DOHH2 (cell line): ENCODE measurements at regions not wholly inside any gene's neighbourhood (a gene's known extent, or its start where the extent isn't known, plus 50 kb on each side); places are given as distances from the start of the nearest gene placed in this dataset.

Experiments
- H3F3A ChIP-seq: fragments of 200-600 bp; sonication (generic), shearing (Covaris generic); 2 replicates; pipeline ENCODE4 v1.6.0; 2016; ENCODE audit warnings: antibody characterized with exemption, mild to moderate bottlenecking; ENCODE audit not compliant: control insufficient read depth, insufficient read depth
- H3K27ac ChIP-seq: fragments of 200-600 bp; sonication (generic); 2 replicates; pipeline ENCODE4 v1.5.1; 2014; ENCODE audit warnings: low read depth, mild to moderate bottlenecking, low read length, moderate library complexity
- H3K27me3 ChIP-seq: fragments of 200-600 bp; sonication (generic); 2 replicates; pipeline ENCODE4 v1.6.1; 2014; ENCODE audit warnings: mild to moderate bottlenecking, low read length, mixed read lengths; ENCODE audit not compliant: control insufficient read depth
- H3K36me3 ChIP-seq: fragments of 200-600 bp; sonication (generic); 2 replicates; pipeline ENCODE4 v1.6.1; 2014; ENCODE audit warnings: mild to moderate bottlenecking, low read length, moderate library complexity, mixed read lengths; ENCODE audit not compliant: control insufficient read depth
- H3K4me1 ChIP-seq: fragments of 200-600 bp; sonication (generic); 2 replicates; pipeline ENCODE4 v1.6.1; 2014; ENCODE audit warnings: mild to moderate bottlenecking, low read length, mixed read lengths; ENCODE audit not compliant: control insufficient read depth
- H3K4me2 ChIP-seq: fragments of 200-600 bp; sonication (generic); 2 replicates; pipeline ENCODE4 v1.6.0; 2014; ENCODE audit warnings: mild to moderate bottlenecking, low read length, moderate library complexity
- H3K4me3 ChIP-seq: fragments of 200-600 bp; sonication (generic); 2 replicates; pipeline ENCODE4 v1.5.1; 2014; ENCODE audit warnings: mild to moderate bottlenecking, low read length, mixed read lengths
- H3K79me2 ChIP-seq: fragments of 200-600 bp; sonication (generic); 2 replicates; pipeline ENCODE4 v1.6.1; 2014; ENCODE audit warnings: mild to moderate bottlenecking, low read length, mixed read lengths; ENCODE audit not compliant: control insufficient read depth
- H3K9me2 ChIP-seq: fragments of 200-600 bp; sonication (generic); replicated peaks from 2 replicates; pipeline ENCODE4 v1.6.1; 2014; ENCODE audit warnings: mild to moderate bottlenecking, low read length, mixed read lengths; ENCODE audit not compliant: control insufficient read depth
- H3K9me3 ChIP-seq: fragments of 200-600 bp; sonication (generic); 2 replicates; pipeline ENCODE4 v1.6.1; 2014; ENCODE audit warnings: antibody characterized with exemption, low read length, mixed read lengths; ENCODE audit not compliant: control insufficient read depth, insufficient read depth
- H4K20me1 ChIP-seq: fragments of 200-600 bp; sonication (generic); 2 replicates; pipeline ENCODE4 v1.6.0; 2014; ENCODE audit warnings: low read depth, mild to moderate bottlenecking, antibody characterized with exemption, low read length, moderate library complexity; ENCODE audit not compliant: control insufficient read depth, insufficient read depth
- CTCF ChIP-seq: fragments of 200-600 bp; sonication (generic); IDR thresholded peaks from one replicate; pipeline ENCODE4 v1.5.1; 2014; ENCODE audit warnings: antibody characterized with exemption, mild to moderate bottlenecking, low read depth, low read length; ENCODE audit not compliant: poor library complexity, severe bottlenecking
- EZH2phosphoT487 ChIP-seq: fragments of 200-600 bp; sonication (generic); IDR thresholded peaks from 2 replicates; pipeline ENCODE4 v1.6.1; 2017; ENCODE audit warnings: borderline replicate concordance, mild to moderate bottlenecking, antibody characterized with exemption, low read length, moderate library complexity, mixed read lengths

DNA sequence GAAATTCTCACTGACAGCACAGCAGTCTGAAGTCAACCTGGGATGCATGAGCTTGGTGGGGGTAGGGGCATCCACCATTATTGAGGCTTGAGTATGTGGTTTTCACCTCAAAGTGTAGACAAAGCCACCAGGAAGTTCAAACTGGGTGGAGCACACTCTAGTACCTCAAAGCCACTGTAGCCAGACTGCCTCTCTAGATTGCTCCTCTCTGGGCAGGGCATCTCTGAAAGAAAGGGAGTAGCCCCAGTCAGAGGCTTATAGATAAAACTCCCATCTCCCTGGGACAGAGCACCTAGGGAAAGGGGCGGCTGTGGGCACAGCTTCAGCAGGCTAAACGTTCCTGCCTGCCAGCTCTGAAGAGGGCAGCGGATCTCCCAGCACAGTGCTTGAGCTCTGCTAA lies 143.0 kb downstream of the KITLG start:
- Histone ChIP-seq H3K36me3 (no peaks in the 10 kb centered on the region), H3K4me2 (no peak overlapping the region), H4K20me1 (no peaks in the 10 kb centered on the region), H3K27me3 (no peaks in the 10 kb centered on the region), H3F3A (no peaks in the 10 kb centered on the region), H3K79me2 (no peaks in the 10 kb centered on the region), H3K4me3 (no peak overlapping the region), H3K27ac (no peak overlapping the region), H3K9me2 (no peaks in the 10 kb centered on the region), H3K9me3 (no peaks in the 10 kb centered on the region), H3K4me1 (no peaks in the 10 kb centered on the region)
- TF ChIP-seq EZH2phosphoT487 (no peak), CTCF (no peak)
